Activated CD4-positive, alpha-beta T cell treated with anti-CD3 and anti-CD28 coated beads for 4 hours (primary cell): ENCODE measurements at regions not wholly inside any gene's neighbourhood (a gene's known extent, or its start where the extent isn't known, plus 50 kb on each side); places are given as distances from the start of the nearest gene placed in this dataset.
"Not testable (repeated sequence)": the region's sequence is repeated elsewhere in the genome, so short reads cannot be mapped to it uniquely, and the experiment has no call there.

Experiments
- DNase-seq, 2 donors: peaks; one replicate each; pipeline ENCODE4 v3.0.0-alpha.2; 2020

- no peak for DNase-seq
These were observed 233.0 kb downstream of the ANKRD60 start for GRCh38 chr20:57995381-57995977.

- no peak for DNase-seq
These were observed 234.6 kb downstream of the ANKRD60 start for GRCh38 chr20:57993716-57994431.

GRCh38 chr20:57991211-57991881 is 237.1 kb downstream of the ANKRD60 start:
- DNase-seq = no peak

- no peak for DNase-seq
These were observed 238.0 kb downstream of the ANKRD60 start for GRCh38 chr20:57990396-57990987.

GRCh38 chr20:57988828-57989227 is 239.6 kb downstream of the ANKRD60 start:
- DNase-seq = no peak

GRCh38 chr20:57988422-57988821 is 240.0 kb downstream of the ANKRD60 start:
- no peak for DNase-seq

- DNase-seq = no peak
These were observed 240.8 kb downstream of the ANKRD60 start for GRCh38 chr20:57987659-57988058.

GRCh38 chr20:57986666-57987065 is 241.8 kb downstream of the ANKRD60 start:
- DNase-seq = no peak

GRCh38 chr20:57985278-57985677 is 243.2 kb downstream of the ANKRD60 start:
- no peak for DNase-seq

- DNase-seq = no peak
These were observed 245.4 kb downstream of the ANKRD60 start for GRCh38 chr20:57983082-57983481.

GRCh38 chr20:57980506-57980905 is 247.9 kb downstream of the ANKRD60 start:
- no peak for DNase-seq

GRCh38 chr20:57977569-57977968 is 250.9 kb downstream of the ANKRD60 start:
- no peak for DNase-seq

GRCh38 chr20:57977141-57977540 is 251.3 kb downstream of the ANKRD60 start:
- no peak for DNase-seq

- DNase-seq = no peak
These were observed 253.6 kb downstream of the ANKRD60 start for GRCh38 chr20:57974863-57975262.

- DNase-seq = no peak
These were observed 254.6 kb downstream of the ANKRD60 start for GRCh38 chr20:57973886-57974285.

- DNase-seq = not testable (repeated sequence)
These were observed 256.9 kb downstream of the ANKRD60 start for GRCh38 chr20:57971583-57971982.

GRCh38 chr20:57970856-57971255 is 257.6 kb downstream of the ANKRD60 start:
- no peak for DNase-seq

- no peak for DNase-seq
These were observed 258.3 kb downstream of the ANKRD60 start for GRCh38 chr20:57970116-57970515.

GRCh38 chr20:57968120-57968519 is 258.3 kb upstream of the PMEPA1 start:
- DNase-seq = no peak

GRCh38 chr20:57967364-57967763 is 257.5 kb upstream of the PMEPA1 start:
- no peak for DNase-seq

GRCh38 chr20:57966620-57967019 is 256.8 kb upstream of the PMEPA1 start:
- DNase-seq = no peak

- no peak for DNase-seq
These were observed 255.6 kb upstream of the PMEPA1 start for GRCh38 chr20:57965441-57965840.

GRCh38 chr20:57964011-57964862 is 254.4 kb upstream of the PMEPA1 start:
- no peak for DNase-seq
